HAP-1 (cell line): ENCODE measurements at regions not wholly inside any gene's neighbourhood (a gene's known extent, or its start where the extent isn't known, plus 50 kb on each side); places are given as distances from the start of the nearest gene placed in this dataset.

Experiments
- DNase-seq, 2 experiments: peaks; one replicate each; pipeline ENCODE4 v3.0.0-alpha.2; 2016 to 2020; ENCODE audit warnings: low spot score in 2 of 2
- H3K27me3 ChIP-seq: fragments of 250-450 bp; sonication (Bioruptor Pico); 2 replicates; pipeline ENCODE4 v1.5.1; 2020; ENCODE audit warnings: low read depth, mild to moderate bottlenecking, moderate library complexity
- H3K36me3 ChIP-seq: fragments of 250-450 bp; sonication (Bioruptor Pico); replicated peaks from 2 replicates; pipeline ENCODE4 v1.5.1; 2020; ENCODE audit warnings: mild to moderate bottlenecking
- H3K4me1 ChIP-seq: fragments of 250-450 bp; sonication (Bioruptor Pico); 2 replicates; pipeline ENCODE4 v1.5.1; 2020; ENCODE audit warnings: mild to moderate bottlenecking
- H3K4me3 ChIP-seq: fragments of 250-450 bp; sonication (Bioruptor Pico); 2 replicates; pipeline ENCODE4 v1.5.1; 2020; ENCODE audit warnings: mild to moderate bottlenecking, moderate library complexity
- H3K9me3 ChIP-seq: fragments of 250-450 bp; sonication (Bioruptor Pico); 2 replicates; pipeline ENCODE4 v1.5.1; 2020; ENCODE audit warnings: mild to moderate bottlenecking, moderate library complexity
- in situ Hi-C: fragments of 300-500 bp; cut with MboI; formaldehyde crosslinking; loops from 3 replicates; pipeline ENCODE4 v1.14.3; 2020; ENCODE audit warnings: low sequenced_read_pairs, inconsistent platforms, mixed read lengths

DNA sequence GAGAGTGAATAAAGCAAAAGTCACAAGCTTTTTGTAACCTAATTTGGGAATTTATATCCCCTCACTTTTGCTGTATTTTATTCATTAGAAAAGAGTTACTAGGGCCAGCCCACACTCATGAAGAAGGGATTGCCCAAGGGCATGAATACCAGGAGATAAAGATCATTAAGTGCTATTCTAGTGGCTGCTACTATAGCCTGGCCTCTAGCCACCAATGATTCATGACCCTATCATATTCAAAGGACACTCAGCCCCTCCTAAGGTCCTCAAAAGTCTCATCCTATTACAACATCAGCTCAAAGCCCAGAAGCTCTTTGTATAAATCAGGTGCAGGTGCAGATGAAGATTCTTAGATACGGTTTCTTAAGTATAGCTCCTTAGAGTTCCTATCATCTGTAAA, 518.1 kb downstream of the TRHDE start:
- Histone ChIP-seq H3K27me3 (no peaks in the 10 kb centered on the region), H3K4me1 (no peaks in the 10 kb centered on the region; the same call in 1 of the 2 replicates), H3K9me3 (no peaks in the 10 kb centered on the region), H3K36me3 (no peaks in the 10 kb centered on the region), H3K4me3 (no peak overlapping the region)
- peak; percentile 12 to 50 for DNase-seq
- in situ Hi-C loops, result no loop called here

DNA sequence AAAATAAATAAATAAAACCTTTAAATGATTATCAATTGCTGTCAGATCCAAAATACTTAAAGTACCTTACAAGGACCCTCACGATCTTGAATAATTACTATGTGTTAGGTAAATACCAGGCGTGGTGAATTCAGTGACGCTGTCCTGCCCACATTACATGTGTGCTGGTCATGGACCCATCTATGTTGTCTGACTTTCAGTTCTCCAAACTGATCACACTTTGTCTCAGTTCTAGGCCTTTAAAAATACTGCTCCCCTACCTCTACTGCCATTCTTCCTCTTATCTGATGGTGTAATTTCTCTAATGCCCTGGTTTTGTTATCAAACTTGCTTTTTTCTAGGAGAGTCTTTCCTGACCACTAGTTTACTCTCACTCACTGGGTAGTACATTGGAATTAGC, 520.7 kb downstream of the TRHDE start:
- H3K4me3 ChIP-seq, result no peak overlapping the region
- no peaks in the 10 kb centered on the region for H3K9me3 ChIP-seq
- no peaks in the 10 kb centered on the region for H3K4me1 ChIP-seq
- no peaks in the 10 kb centered on the region for H3K27me3 ChIP-seq
- in situ Hi-C loops, result no loop called here
- no peak for DNase-seq
- no peaks in the 10 kb centered on the region for H3K36me3 ChIP-seq

DNA sequence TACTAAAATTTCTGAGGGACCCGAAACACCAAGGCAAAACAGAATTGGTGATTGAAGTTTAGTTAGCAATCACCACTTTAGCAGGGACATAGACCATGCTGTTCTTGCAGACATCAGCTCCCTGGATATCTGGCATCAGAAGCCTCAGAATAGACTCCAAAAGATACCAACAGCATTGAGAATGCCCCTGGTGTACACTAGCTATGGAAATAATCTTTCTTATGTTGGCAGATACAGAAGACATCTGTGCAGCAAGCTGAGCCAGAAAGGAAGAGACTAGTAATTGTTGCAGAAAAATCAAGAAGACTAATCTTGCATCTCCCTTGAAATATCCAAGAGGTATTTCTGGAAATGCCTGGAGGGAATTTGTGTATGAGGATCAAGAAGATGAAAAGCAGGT, 521.6 kb downstream of the TRHDE start:
- H3K4me3 ChIP-seq, result no peak overlapping the region
- no peaks in the 10 kb centered on the region for H3K27me3 ChIP-seq
- no peaks in the 10 kb centered on the region for H3K4me1 ChIP-seq
- DNase-seq, result no peak
- in situ Hi-C loops, result no loop called here
- H3K9me3 ChIP-seq, result no peaks in the 10 kb centered on the region
- H3K36me3 ChIP-seq, result no peaks in the 10 kb centered on the region

- in situ Hi-C loops, result no loop called here
- Histone ChIP-seq H3K9me3 (no peaks in the 10 kb centered on the region), H3K27me3 (no peaks in the 10 kb centered on the region), H3K4me1 (no peaks in the 10 kb centered on the region), H3K4me3 (no peak overlapping the region), H3K36me3 (no peaks in the 10 kb centered on the region)
- no peak for DNase-seq
Measured at GRCh38 chr12:72815421-72815820, 543.3 kb downstream of the TRHDE start.

GRCh38 chr12:72828662-72829324, 556.6 kb downstream of the TRHDE start:
- H3K4me3 ChIP-seq, result no peak overlapping the region
- DNase-seq, result no peak
- H3K27me3 ChIP-seq, result no peaks in the 10 kb centered on the region
- in situ Hi-C loops, result no loop called here
- H3K4me1 ChIP-seq, result no peaks in the 10 kb centered on the region
- no peaks in the 10 kb centered on the region for H3K9me3 ChIP-seq
- H3K36me3 ChIP-seq, result no peaks in the 10 kb centered on the region

- in situ Hi-C loops, result no loop called here
- Histone ChIP-seq H3K27me3 (no peaks in the 10 kb centered on the region), H3K36me3 (no peaks in the 10 kb centered on the region), H3K9me3 (no peaks in the 10 kb centered on the region), H3K4me3 (no peak overlapping the region), H3K4me1 (no peaks in the 10 kb centered on the region)
- peak in 1 of 2 experiments; percentile 25 for DNase-seq
Measured at GRCh38 chr12:72829838-72830237, 557.7 kb downstream of the TRHDE start.

DNA sequence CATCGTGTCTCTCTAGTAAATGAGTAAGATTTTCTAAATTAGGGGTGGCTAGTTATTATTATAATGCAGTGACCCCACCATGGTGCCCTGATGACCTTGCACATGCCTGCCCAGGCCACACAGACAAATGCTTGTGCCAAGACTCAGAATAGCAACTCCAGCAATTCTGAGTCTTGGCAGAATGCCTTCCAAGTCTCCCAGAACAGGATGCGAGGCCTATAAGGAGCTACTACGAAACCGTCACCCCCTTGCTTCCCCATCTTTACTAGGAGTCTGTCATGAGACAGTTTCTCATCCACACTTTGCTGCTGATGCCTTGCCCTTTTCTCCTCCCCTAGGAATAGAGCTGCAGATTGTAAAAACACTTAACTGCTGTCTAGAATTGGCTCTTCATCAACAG, 559.9 kb downstream of the TRHDE start:
- DNase-seq, result no peak
- Histone ChIP-seq H3K27me3 (no peaks in the 10 kb centered on the region), H3K9me3 (no peaks in the 10 kb centered on the region)

DNA sequence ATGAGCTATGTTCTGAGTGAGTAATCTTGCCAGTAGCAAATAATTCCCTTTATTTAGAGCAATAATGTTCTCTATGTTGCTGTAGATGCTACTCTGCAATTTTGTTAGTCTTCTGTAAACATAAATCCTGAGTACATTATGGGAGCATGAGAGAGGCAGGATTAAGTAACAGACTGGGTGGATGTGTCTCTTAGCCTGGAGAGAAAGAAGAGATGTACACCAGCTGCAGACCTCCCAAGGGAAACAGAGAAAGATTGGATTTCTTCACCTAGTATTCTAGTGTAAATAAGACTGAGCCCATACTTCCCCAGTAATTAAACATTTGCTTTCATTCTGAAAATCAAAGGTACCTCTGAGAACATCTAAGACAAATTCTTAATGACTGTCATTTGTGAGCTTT, 564.0 kb downstream of the TRHDE start:
- Histone ChIP-seq H3K4me1 (no peaks in the 10 kb centered on the region), H3K4me3 (no peak overlapping the region), H3K27me3 (no peaks in the 10 kb centered on the region), H3K36me3 (no peaks in the 10 kb centered on the region), H3K9me3 (no peaks in the 10 kb centered on the region)
- no peak for DNase-seq
- in situ Hi-C loops, result no loop called here

More for the DNA sequence above, 559.9 kb downstream of the TRHDE start:
- Histone ChIP-seq H3K36me3 (no peaks in the 10 kb centered on the region), H3K4me3 (no peak overlapping the region), H3K4me1 (no peaks in the 10 kb centered on the region)
- in situ Hi-C loops, result no loop called here

- no peaks in the 10 kb centered on the region for H3K4me1 ChIP-seq
- H3K36me3 ChIP-seq, result no peaks in the 10 kb centered on the region
- no peaks in the 10 kb centered on the region for H3K27me3 ChIP-seq
- no peak overlapping the region for H3K4me3 ChIP-seq
- H3K9me3 ChIP-seq, result no peaks in the 10 kb centered on the region
- no peak for DNase-seq
- in situ Hi-C loops, result no loop called here
Measured at GRCh38 chr12:72839696-72840095, 567.5 kb downstream of the TRHDE start.

- Histone ChIP-seq H3K9me3 (no peaks in the 10 kb centered on the region), H3K4me1 (no peaks in the 10 kb centered on the region), H3K36me3 (no peaks in the 10 kb centered on the region), H3K27me3 (no peaks in the 10 kb centered on the region), H3K4me3 (no peak overlapping the region)
- DNase-seq, result no peak
- in situ Hi-C loops, result no loop called here
Measured at GRCh38 chr12:72863671-72864070, 591.5 kb downstream of the TRHDE start.

- Histone ChIP-seq H3K27me3 (no peaks in the 10 kb centered on the region), H3K36me3 (no peaks in the 10 kb centered on the region), H3K9me3 (no peaks in the 10 kb centered on the region), H3K4me3 (no peak overlapping the region), H3K4me1 (no peaks in the 10 kb centered on the region)
- DNase-seq, result peak in 1 of 2 experiments; percentile 2
- in situ Hi-C loops, result no loop called here
Measured at GRCh38 chr12:72865921-72866320, 593.8 kb downstream of the TRHDE start.

- no peaks in the 10 kb centered on the region for H3K9me3 ChIP-seq
- no peaks in the 10 kb centered on the region for H3K27me3 ChIP-seq
- no peak overlapping the region for H3K4me3 ChIP-seq
- H3K36me3 ChIP-seq, result no peaks in the 10 kb centered on the region
- peaks cover 10% of the 10 kb centered on the region for H3K4me1 ChIP-seq
- no peak for DNase-seq
- in situ Hi-C loops, result no loop called here
Measured at GRCh38 chr12:72869024-72869423, 596.9 kb downstream of the TRHDE start.

GRCh38 chr12:72872238-72872887, 600.2 kb downstream of the TRHDE start:
- H3K36me3 ChIP-seq, result no peaks in the 10 kb centered on the region
- no peaks in the 10 kb centered on the region for H3K27me3 ChIP-seq
- in situ Hi-C loops, result no loop called here
- H3K4me1 ChIP-seq, result peaks cover 10% of the 10 kb centered on the region
- DNase-seq, result peak; percentile 15 to 52
- H3K9me3 ChIP-seq, result peaks cover 6% of the 10 kb centered on the region
- no peak overlapping the region for H3K4me3 ChIP-seq

GRCh38 chr12:72872996-72873395, 600.8 kb downstream of the TRHDE start:
- DNase-seq, result no peak
- H3K36me3 ChIP-seq, result no peaks in the 10 kb centered on the region
- H3K9me3 ChIP-seq, result peaks cover 6% of the 10 kb centered on the region
- in situ Hi-C loops, result no loop called here
- H3K4me3 ChIP-seq, result no peak overlapping the region
- no peaks in the 10 kb centered on the region for H3K27me3 ChIP-seq
- H3K4me1 ChIP-seq, result peaks cover 10% of the 10 kb centered on the region
